B cell (primary cell): ENCODE measurements at regions not wholly inside any gene's neighbourhood (a gene's known extent, or its start where the extent isn't known, plus 50 kb on each side); places are given as distances from the start of the nearest gene placed in this dataset.

Experiments used
- CTCF ChIP-seq: fragments of 200-600 bp; IDR thresholded peaks from one replicate; pipeline ENCODE4 v1.8.0; 2022; ENCODE audit warnings: antibody characterized with exemption, mild to moderate bottlenecking
- EZH2 ChIP-seq: IDR thresholded peaks from 2 replicates; pipeline ENCODE4 v1.6.1; 2012; ENCODE audit warnings: borderline replicate concordance, low read depth, mild to moderate bottlenecking, moderate library complexity, low read length; ENCODE audit not compliant: insufficient read depth, poor library complexity, severe bottlenecking

- TF ChIP-seq CTCF (no peak), EZH2 (no peak)
Measured at GRCh38 chr4:27272217-27272616, 411.6 kb downstream of the STIM2 start.
